ENCODE measurements at regions not wholly inside any gene's neighbourhood (a gene's known extent, or its start where the extent isn't known, plus 50 kb on each side); places are given as distances from the start of the nearest gene placed in this dataset.
"Not testable (repeated sequence)": the region's sequence is repeated elsewhere in the genome, so short reads cannot be mapped to it uniquely, and the experiment has no call there.

DNA sequence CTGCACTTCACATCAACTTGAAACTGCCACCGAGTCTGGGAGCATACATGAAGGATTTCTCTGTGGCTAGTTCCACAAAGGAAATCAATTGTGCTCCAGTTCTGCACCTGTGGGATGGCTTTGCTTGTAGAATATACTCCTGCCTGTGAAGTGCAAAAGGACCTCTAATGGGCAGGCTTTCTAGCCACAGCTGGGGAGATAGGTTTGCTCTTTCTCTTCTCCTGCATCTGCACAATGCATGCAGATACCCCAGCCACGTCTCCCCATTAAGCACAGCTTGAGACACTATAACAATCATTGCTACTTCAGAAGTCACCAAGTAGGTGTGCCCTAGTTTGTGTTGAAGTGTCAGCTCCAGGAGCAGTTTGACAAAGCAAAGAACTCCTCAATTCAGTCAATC is 364.6 kb downstream of the ZIC3 start:
- Histone ChIP-seq H3K9me3 (peaks cover 25% of the 10 kb centered on the region), H3K36me3 (no peaks in the 10 kb centered on the region), H3K9ac (no peak overlapping the region), H3K4me2 (no peak overlapping the region), H3K27ac (no peak overlapping the region), H3K4me3 (no peak overlapping the region), H3K27me3 (peaks cover 56% of the 10 kb centered on the region), H4K20me1 (no peaks in the 10 kb centered on the region; the same call in 1 of the 2 replicates), H3K4me1 (no peaks in the 10 kb centered on the region)
- no peak for TF ChIP-seq Cebpa-rat (IDR thresholded peaks at IDR 0.05)

GRCh38 chrX:137934214-137934613 is 368.3 kb downstream of the ZIC3 start:
- H4K20me1 ChIP-seq, H3K9ac ChIP-seq, H3K4me2 ChIP-seq, H3K36me3 ChIP-seq, H3K4me1 ChIP-seq, H3K4me3 ChIP-seq, H3K27ac ChIP-seq: not testable (repeated sequence)
- H3K9me3 ChIP-seq = peaks cover 40% of the 10 kb centered on the region
- peaks cover 47% of the 10 kb centered on the region for H3K27me3 ChIP-seq

- H3K9me3 ChIP-seq = peaks cover 40% of the 10 kb centered on the region
- H4K20me1 ChIP-seq, H3K4me2 ChIP-seq, H3K9ac ChIP-seq, H3K27ac ChIP-seq, H3K4me1 ChIP-seq, H3K4me3 ChIP-seq, H3K36me3 ChIP-seq: not testable (repeated sequence)
- H3K27me3 ChIP-seq = peaks cover 46% of the 10 kb centered on the region
Measured at GRCh38 chrX:137934887-137935286, 369.0 kb downstream of the ZIC3 start.

- Histone ChIP-seq H3K4me2 (no peak overlapping the region), H3K36me3 (no peaks in the 10 kb centered on the region), H3K27me3 (peaks cover 50% of the 10 kb centered on the region), H3K4me1 (no peaks in the 10 kb centered on the region), H3K27ac (no peak overlapping the region), H3K4me3 (no peak overlapping the region), H4K20me1 (no peaks in the 10 kb centered on the region), H3K9me3 (peaks cover 10% of the 10 kb centered on the region), H3K9ac (no peak overlapping the region)
- no peak for TF ChIP-seq Cebpa-rat (IDR thresholded peaks at IDR 0.05)
Measured at GRCh38 chrX:137945470-137945869, 379.5 kb downstream of the ZIC3 start.

DNA sequence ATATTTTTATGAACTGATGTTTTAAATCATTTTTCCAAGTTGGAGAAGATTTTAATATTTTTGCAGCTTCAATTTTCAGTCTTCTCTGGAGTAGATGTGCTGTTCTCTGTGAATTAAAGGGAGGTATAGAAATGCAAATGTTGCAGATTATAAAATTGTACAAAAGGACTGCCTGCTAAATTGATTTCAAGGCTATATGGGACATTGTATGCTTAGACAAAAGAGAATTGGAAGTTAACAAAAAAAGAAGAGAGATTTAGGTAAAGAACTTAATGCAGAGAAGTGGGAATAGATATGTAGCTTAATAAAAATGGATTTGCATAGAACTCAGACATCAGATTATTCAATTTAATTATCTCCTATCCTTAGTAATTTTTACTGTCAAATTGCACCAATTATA is 403.3 kb downstream of the ZIC3 start:
- Histone ChIP-seq H3K36me3 (no peaks in the 10 kb centered on the region), H3K4me3 (no peak overlapping the region), H3K4me2 (no peak overlapping the region), H3K9ac (no peak overlapping the region), H4K20me1 (no peaks in the 10 kb centered on the region), H3K9me3 (no peaks in the 10 kb centered on the region), H3K27ac (no peak overlapping the region), H3K4me1 (no peaks in the 10 kb centered on the region), H3K27me3 (peaks cover 41% of the 10 kb centered on the region)
- TF ChIP-seq Cebpa-rat (IDR thresholded peaks at IDR 0.05) = no peak

DNA sequence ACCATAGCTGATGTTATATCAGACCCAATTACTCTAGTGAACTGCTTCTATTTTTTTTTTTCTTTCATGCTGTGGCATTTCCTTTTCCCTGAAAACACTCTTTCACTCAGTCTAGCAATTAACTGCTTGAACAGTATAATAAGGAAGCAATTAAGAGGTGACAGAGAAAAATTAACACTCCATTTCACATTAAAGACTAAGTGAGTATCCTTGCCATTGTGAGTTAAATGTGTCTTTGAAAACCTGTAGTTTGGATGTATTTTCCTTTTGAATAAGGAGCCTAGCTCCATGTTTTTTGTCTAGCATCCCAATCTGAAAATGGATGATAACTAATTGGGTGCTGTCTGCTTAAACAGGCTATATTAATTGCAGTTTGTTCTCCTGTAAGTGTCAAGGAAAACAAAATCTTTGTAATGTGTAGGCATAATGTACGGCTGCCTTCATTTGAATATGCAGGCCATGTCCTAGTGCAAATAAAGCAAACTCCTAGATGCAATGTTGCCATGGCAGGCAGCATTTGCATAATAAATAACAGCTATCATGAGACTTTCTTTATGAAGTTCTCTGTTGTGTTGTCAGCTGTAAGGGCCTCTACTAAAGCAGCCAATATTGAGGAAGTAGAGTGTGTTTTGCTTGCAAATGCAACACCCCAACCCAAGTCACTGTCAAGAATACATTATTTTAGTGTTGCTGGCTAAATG is 416.7 kb downstream of the ZIC3 start:
- Histone ChIP-seq H3K27ac (no peak overlapping the region), H3K9ac (no peak overlapping the region)

GRCh38 chrX:137988470-137988869 is 422.5 kb downstream of the ZIC3 start:
- H3K27ac ChIP-seq = no peak overlapping the region
- no peaks in the 10 kb centered on the region; the same call in 1 of the 2 replicates for H4K20me1 ChIP-seq
- H3K4me2 ChIP-seq = no peak overlapping the region
- no peak overlapping the region for H3K9ac ChIP-seq
- no peaks in the 10 kb centered on the region for H3K4me1 ChIP-seq
- H3K9me3 ChIP-seq = no peaks in the 10 kb centered on the region
- no peaks in the 10 kb centered on the region for H3K36me3 ChIP-seq
- no peak overlapping the region for H3K4me3 ChIP-seq
- no peak for TF ChIP-seq Cebpa-rat (IDR thresholded peaks at IDR 0.05)
- H3K27me3 ChIP-seq = peaks cover 92% of the 10 kb centered on the region

More for the DNA sequence above, 416.7 kb downstream of the ZIC3 start:
- no peaks in the 10 kb centered on the region for H3K36me3 ChIP-seq
- H4K20me1 ChIP-seq = no peaks in the 10 kb centered on the region; the same call in 1 of the 2 replicates
- no peak overlapping the region for H3K4me3 ChIP-seq
- H3K9me3 ChIP-seq = no peaks in the 10 kb centered on the region
- H3K4me2 ChIP-seq = no peak overlapping the region
- H3K4me1 ChIP-seq = no peaks in the 10 kb centered on the region
- H3K27me3 ChIP-seq = peaks cover 72% of the 10 kb centered on the region
- no peak for TF ChIP-seq Cebpa-rat (IDR thresholded peaks at IDR 0.05)

DNA sequence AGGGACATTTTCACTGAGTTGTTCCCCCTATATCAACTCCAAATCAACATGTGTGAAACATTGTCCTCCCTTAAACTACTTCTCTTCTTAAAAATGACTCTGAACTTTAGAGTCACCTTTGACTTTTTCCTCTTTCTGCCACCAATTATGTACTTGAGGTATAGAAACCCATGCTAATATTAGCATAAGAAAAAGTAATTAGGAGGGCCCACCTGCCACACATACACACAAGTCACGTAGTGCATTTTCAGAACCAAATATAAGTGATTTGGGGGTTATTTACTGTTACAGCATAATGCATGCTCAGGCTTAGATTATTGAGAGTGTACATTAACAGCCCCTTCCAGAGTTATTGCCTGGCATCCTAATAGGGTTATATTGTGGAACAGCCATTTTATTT is 432.7 kb downstream of the ZIC3 start:
- H3K27me3 ChIP-seq = peaks cover 82% of the 10 kb centered on the region
- H3K4me2 ChIP-seq = no peak overlapping the region
- TF ChIP-seq Cebpa-rat (IDR thresholded peaks at IDR 0.05) = no peak
- H3K4me3 ChIP-seq = no peak overlapping the region
- H3K4me1 ChIP-seq = no peaks in the 10 kb centered on the region
- no peaks in the 10 kb centered on the region for H4K20me1 ChIP-seq
- H3K36me3 ChIP-seq = no peaks in the 10 kb centered on the region
- H3K9ac ChIP-seq = no peak overlapping the region
- H3K9me3 ChIP-seq = no peaks in the 10 kb centered on the region
- no peak overlapping the region for H3K27ac ChIP-seq

- Histone ChIP-seq H3K9me3 (no peaks in the 10 kb centered on the region), H3K4me1 (no peaks in the 10 kb centered on the region), H3K36me3 (no peaks in the 10 kb centered on the region), H3K9ac (no peak overlapping the region), H3K27ac (no peak overlapping the region), H4K20me1 (no peaks in the 10 kb centered on the region), H3K4me3 (no peak overlapping the region), H3K27me3 (peaks cover 82% of the 10 kb centered on the region), H3K4me2 (no peak overlapping the region)
- no peak for TF ChIP-seq Cebpa-rat (IDR thresholded peaks at IDR 0.05)
Measured at GRCh38 chrX:137999071-137999470, 433.1 kb downstream of the ZIC3 start.

DNA sequence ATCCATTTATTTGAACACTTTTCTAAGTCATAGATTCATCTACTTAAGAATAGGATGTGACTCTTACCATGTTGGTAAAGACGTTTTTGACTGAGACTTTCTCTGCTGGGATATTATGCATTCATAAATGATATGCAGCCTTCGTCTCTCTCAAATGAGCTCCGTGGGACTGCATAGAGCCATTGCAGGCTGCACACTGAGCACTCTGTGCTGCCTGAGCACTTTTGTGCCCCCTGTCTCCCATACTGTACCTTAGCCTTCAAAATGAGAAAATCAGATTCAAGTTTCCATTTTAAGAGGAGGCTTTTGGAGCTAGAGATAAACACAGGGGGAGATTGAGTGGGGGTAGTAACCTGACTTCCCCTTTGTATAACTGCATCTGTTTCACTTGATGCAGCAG is 433.6 kb downstream of the ZIC3 start:
- H3K36me3 ChIP-seq = no peaks in the 10 kb centered on the region
- H3K4me3 ChIP-seq = no peak overlapping the region
- no peaks in the 10 kb centered on the region for H3K4me1 ChIP-seq
- H3K4me2 ChIP-seq = no peak overlapping the region
- no peak overlapping the region for H3K27ac ChIP-seq
- H3K27me3 ChIP-seq = peaks cover 86% of the 10 kb centered on the region
- H3K9me3 ChIP-seq = no peaks in the 10 kb centered on the region
- TF ChIP-seq Cebpa-rat (IDR thresholded peaks at IDR 0.05) = no peak
- H3K9ac ChIP-seq = no peak overlapping the region
- no peaks in the 10 kb centered on the region for H4K20me1 ChIP-seq

DNA sequence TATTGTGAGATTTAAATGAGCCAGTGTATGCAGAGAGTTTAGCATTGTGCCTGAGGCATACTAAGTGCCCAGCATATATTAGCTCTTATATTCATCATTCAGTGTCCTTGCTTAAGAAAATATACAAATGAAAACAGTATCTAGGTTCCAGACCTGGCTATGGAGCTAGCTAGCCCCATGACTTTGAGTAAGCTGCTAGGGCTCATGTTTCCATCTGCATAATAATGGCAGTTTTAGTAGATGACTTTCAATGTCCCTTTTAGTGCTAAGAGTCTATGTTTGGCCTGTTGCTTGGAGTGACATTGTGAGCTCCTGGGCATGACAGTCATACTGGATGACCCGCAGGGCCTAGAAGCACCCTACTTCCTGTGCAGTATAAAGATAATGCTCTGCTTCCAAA is 435.3 kb downstream of the ZIC3 start:
- Histone ChIP-seq H3K9me3 (no peaks in the 10 kb centered on the region), H3K4me1 (no peaks in the 10 kb centered on the region), H4K20me1 (no peaks in the 10 kb centered on the region; the same call in 1 of the 2 replicates), H3K4me2 (no peak overlapping the region), H3K27ac (no peak overlapping the region), H3K4me3 (no peak overlapping the region), H3K27me3 (peaks cover 89% of the 10 kb centered on the region), H3K9ac (no peak overlapping the region), H3K36me3 (no peaks in the 10 kb centered on the region)
- no peak for TF ChIP-seq Cebpa-rat (IDR thresholded peaks at IDR 0.05)

Data from BLaER1 (cell line).